Glutamatergic neuron (in vitro differentiated cells): ENCODE measurements at regions not wholly inside any gene's neighbourhood (a gene's known extent, or its start where the extent isn't known, plus 50 kb on each side); places are given as distances from the start of the nearest gene placed in this dataset.

Experiments used
- DNase-seq: peaks from one replicate; pipeline ENCODE4 v3.0.0; 2022
- H3K27ac Mint-ChIP-seq: one replicate; pipeline ENCODE4 v1.8.0; 2020; ENCODE audit warnings: mild to moderate bottlenecking, mixed read lengths, inconsistent platforms; ENCODE audit not compliant: unreplicated experiment
- H3K27me3 Mint-ChIP-seq: one replicate; pipeline ENCODE4 v1.8.0; 2020; ENCODE audit warnings: mild to moderate bottlenecking, moderate library complexity, mixed read lengths, inconsistent platforms; ENCODE audit not compliant: unreplicated experiment
- H3K36me3 Mint-ChIP-seq: one replicate; pipeline ENCODE4 v1.8.0; 2020; ENCODE audit warnings: mild to moderate bottlenecking, mixed read lengths, inconsistent platforms; ENCODE audit not compliant: unreplicated experiment
- H3K4me1 Mint-ChIP-seq: one replicate; pipeline ENCODE4 v1.8.0; 2020; ENCODE audit warnings: mild to moderate bottlenecking, low read depth, mixed read lengths, inconsistent platforms; ENCODE audit not compliant: unreplicated experiment
- H3K4me3 Mint-ChIP-seq: one replicate; pipeline ENCODE4 v1.8.0; 2020; ENCODE audit warnings: mild to moderate bottlenecking, mixed read lengths, inconsistent platforms; ENCODE audit not compliant: unreplicated experiment
- H3K9me3 Mint-ChIP-seq: one replicate; pipeline ENCODE4 v1.8.0; 2020; ENCODE audit warnings: mild to moderate bottlenecking, moderate library complexity, mixed read lengths, inconsistent platforms; ENCODE audit not compliant: unreplicated experiment
- TF ChIP-seq, protein P1 (sequence below): fragments of 200-600 bp; sonication (generic); IDR thresholded peaks from one replicate; pipeline ENCODE4 v1.5.0; 2021; ENCODE audit not compliant: partially characterized antibody, unreplicated experiment

DNA sequence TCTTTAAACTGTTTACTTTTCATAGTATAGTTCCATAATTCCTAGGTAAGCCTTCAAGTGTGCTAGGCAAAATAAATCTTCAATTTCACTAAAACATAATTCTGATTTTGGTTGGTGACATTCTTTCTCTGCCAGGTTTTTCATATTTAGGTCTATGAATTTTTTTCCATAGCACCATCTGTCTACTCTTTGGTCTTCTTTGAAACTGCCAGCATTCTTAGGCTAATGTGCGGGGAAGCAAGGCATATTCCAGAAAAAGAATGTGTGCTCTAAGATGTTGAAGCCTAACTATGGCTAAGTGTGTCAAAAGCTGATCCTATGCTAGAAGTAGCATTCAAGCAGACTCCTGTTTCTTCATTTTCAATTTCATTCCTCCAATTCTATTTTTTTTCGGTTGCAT is 213.9 kb upstream of the C11orf87 start:
- TF ChIP-seq, protein P1, sequence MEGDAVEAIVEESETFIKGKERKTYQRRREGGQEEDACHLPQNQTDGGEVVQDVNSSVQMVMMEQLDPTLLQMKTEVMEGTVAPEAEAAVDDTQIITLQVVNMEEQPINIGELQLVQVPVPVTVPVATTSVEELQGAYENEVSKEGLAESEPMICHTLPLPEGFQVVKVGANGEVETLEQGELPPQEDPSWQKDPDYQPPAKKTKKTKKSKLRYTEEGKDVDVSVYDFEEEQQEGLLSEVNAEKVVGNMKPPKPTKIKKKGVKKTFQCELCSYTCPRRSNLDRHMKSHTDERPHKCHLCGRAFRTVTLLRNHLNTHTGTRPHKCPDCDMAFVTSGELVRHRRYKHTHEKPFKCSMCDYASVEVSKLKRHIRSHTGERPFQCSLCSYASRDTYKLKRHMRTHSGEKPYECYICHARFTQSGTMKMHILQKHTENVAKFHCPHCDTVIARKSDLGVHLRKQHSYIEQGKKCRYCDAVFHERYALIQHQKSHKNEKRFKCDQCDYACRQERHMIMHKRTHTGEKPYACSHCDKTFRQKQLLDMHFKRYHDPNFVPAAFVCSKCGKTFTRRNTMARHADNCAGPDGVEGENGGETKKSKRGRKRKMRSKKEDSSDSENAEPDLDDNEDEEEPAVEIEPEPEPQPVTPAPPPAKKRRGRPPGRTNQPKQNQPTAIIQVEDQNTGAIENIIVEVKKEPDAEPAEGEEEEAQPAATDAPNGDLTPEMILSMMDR, result no peak
- no peak overlapping the region for H3K27ac Mint-ChIP-seq

DNA sequence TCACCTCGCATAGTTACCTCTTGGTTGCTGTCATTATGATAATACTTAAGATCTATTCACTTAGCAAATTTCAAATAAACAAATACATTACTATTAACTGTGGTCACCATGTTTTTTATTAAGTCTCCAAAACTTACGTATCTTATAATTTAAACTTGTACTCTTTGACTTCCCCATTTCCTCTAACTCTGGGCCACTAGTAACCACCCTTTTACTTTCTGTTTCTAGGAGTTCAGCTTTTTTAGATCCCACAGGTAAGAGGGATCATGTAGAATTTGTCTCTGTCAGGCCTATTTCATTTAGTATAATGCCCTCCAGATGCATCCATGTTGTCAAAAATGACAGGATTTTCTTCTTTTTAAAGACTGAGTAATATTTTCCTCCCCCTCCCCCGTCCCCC is 212.4 kb upstream of the C11orf87 start:
- TF ChIP-seq, protein P1, result no peak
- no peaks in the 10 kb centered on the region for H3K36me3 Mint-ChIP-seq
- DNase-seq, result no peak
- H3K4me1 Mint-ChIP-seq, result no peaks in the 10 kb centered on the region
- no peaks in the 10 kb centered on the region for H3K9me3 Mint-ChIP-seq
- no peak overlapping the region for H3K4me3 Mint-ChIP-seq
- H3K27me3 Mint-ChIP-seq, result no peaks in the 10 kb centered on the region
- no peak overlapping the region for H3K27ac Mint-ChIP-seq

More for the DNA sequence above, 213.9 kb upstream of the C11orf87 start:
- no peaks in the 10 kb centered on the region for H3K27me3 Mint-ChIP-seq
- no peak overlapping the region for H3K4me3 Mint-ChIP-seq
- no peak for DNase-seq
- no peaks in the 10 kb centered on the region for H3K9me3 Mint-ChIP-seq
- no peaks in the 10 kb centered on the region for H3K4me1 Mint-ChIP-seq
- no peaks in the 10 kb centered on the region for H3K36me3 Mint-ChIP-seq

DNA sequence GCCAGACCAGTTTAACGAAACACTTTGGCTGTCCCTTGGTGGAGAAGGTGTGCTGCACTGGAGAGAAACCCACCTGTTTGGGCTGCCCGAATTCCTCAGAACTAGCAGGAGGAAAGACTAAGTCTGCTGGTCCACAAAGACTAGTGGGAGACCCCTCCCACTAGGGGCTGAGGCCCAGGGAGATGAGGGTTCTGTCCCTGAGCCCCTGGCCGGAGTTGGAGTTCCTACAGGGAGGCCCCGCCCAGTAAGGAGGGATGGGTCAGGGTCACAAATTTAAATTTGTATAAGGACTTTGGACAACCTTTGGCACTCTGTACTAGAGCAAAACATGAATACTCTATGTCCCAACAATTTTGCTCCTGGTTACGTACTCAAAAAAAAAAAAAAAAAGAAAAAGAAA is 200.8 kb upstream of the C11orf87 start:
- Mint-ChIP-seq H3K9me3 (peaks cover 7% of the 10 kb centered on the region), H3K4me1 (no peaks in the 10 kb centered on the region), H3K27me3 (no peaks in the 10 kb centered on the region), H3K27ac (no peak overlapping the region), H3K36me3 (peaks cover 15% of the 10 kb centered on the region), H3K4me3 (no peak overlapping the region)
- TF ChIP-seq, protein P1, result no peak
- no peak for DNase-seq

DNA sequence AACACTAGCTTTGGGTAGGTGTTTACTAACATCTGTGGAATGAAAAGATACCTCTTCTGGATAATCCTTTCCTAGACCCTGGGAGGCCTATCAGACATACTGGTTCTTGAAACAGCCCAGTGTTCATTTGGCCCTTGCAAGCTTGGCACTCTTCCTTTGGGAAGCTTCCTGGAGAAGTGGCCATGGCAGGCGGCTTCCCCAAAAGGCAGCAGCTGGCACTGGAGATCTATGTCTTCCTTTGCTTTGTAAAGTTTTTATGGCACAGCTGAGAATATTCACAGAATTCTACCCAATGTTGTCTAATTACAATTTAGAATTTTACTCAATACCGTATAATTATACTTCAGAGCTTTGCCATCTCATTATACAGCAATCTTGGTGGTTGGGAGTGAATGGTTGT is 199.2 kb upstream of the C11orf87 start:
- no peak for DNase-seq
- TF ChIP-seq, protein P1, result no peak
- H3K9me3 Mint-ChIP-seq, result peaks cover 3% of the 10 kb centered on the region
- peaks cover 15% of the 10 kb centered on the region for H3K36me3 Mint-ChIP-seq
- H3K27me3 Mint-ChIP-seq, result no peaks in the 10 kb centered on the region
- no peak overlapping the region for H3K4me3 Mint-ChIP-seq
- H3K27ac Mint-ChIP-seq, result no peak overlapping the region
- H3K4me1 Mint-ChIP-seq, result no peaks in the 10 kb centered on the region

DNA sequence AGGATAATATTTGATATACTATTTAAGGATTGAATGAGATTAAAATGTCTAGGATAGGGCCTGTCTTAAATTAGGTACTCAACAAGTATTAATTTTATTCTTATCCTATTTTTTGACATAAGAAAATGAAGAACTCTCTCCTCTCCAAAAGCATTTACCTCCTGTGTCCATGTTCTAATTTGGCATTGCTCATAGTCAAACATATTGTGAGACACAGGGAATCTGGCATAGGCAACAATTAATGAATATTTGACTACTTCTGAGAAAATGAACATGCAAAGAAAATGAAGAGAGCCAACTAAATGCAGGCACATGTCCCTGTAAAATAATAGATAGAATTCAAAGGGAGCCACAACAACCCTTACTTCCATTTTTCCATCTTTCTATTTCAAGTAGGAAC is 198.5 kb upstream of the C11orf87 start:
- Mint-ChIP-seq H3K4me3 (no peak overlapping the region), H3K27me3 (no peaks in the 10 kb centered on the region), H3K4me1 (no peaks in the 10 kb centered on the region), H3K9me3 (peaks cover 3% of the 10 kb centered on the region), H3K36me3 (peaks cover 15% of the 10 kb centered on the region), H3K27ac (no peak overlapping the region)
- DNase-seq, result no peak
- TF ChIP-seq, protein P1, result no peak
